Colonic mucosa (tissue), 4 donors: ENCODE measurements at regions not wholly inside any gene's neighbourhood (a gene's known extent, or its start where the extent isn't known, plus 50 kb on each side); places are given as distances from the start of the nearest gene placed in this dataset.

ENCODE experiments used
- DNase-seq: peaks from one replicate; pipeline ENCODE4 v3.0.0-alpha.2; 2020
- H3K27ac ChIP-seq: fragments of 200-600 bp; one replicate; pipeline ENCODE4 v1.8.0; 2021
- H3K27me3 ChIP-seq: fragments of 200-600 bp; one replicate; pipeline ENCODE4 v1.8.0; 2021
- H3K36me3 ChIP-seq: fragments of 200-600 bp; one replicate; pipeline ENCODE4 v1.8.0; 2021
- H3K4me1 ChIP-seq: fragments of 200-600 bp; one replicate; pipeline ENCODE4 v1.8.0; 2021; ENCODE audit warnings: mild to moderate bottlenecking
- H3K4me3 ChIP-seq: fragments of 200-600 bp; one replicate; pipeline ENCODE4 v1.8.0; 2021
- H3K9ac ChIP-seq, 2 donors: one replicate each; pipeline ENCODE4 v1.7.0; 2013; ENCODE audit warnings: control low read depth in 2 of 2, low read depth in 2 of 2, low read length in 2 of 2
- H3K9me3 ChIP-seq: fragments of 200-600 bp; one replicate; pipeline ENCODE4 v1.8.0; 2021
- CTCF ChIP-seq: fragments of 200-600 bp; IDR thresholded peaks from one replicate; pipeline ENCODE4 v1.8.0; 2022; ENCODE audit warnings: antibody characterized with exemption, mild to moderate bottlenecking
- intact Hi-C: fragments of 100-400 bp; cut with DNase I; formaldehyde crosslinking; loops from one replicate; pipeline ENCODE4 v1.14.1; 2022
- donor health status: healthy.
- donor health status: DM: no; HTN: no; CAD: no.
- donor health status: DM: no; HTN: no; CAD: no.

- intact Hi-C loops: no loop called here
These were observed 276.7 kb downstream of the DSEL start for GRCh38 chr18:67239826-67240225.

GRCh38 chr18:67232991-67233390 is 283.5 kb downstream of the DSEL start:
- H3K27me3 ChIP-seq: no peaks in the 10 kb centered on the region
- H3K9ac ChIP-seq: no peak overlapping the region
- TF ChIP-seq CTCF: no peak
- intact Hi-C loops: no loop called here
- no peak overlapping the region for H3K4me3 ChIP-seq
- no peaks in the 10 kb centered on the region for H3K4me1 ChIP-seq
- no peaks in the 10 kb centered on the region for H3K9me3 ChIP-seq
- no peak overlapping the region for H3K27ac ChIP-seq
- no peaks in the 10 kb centered on the region for H3K36me3 ChIP-seq
- no peak for DNase-seq

More at GRCh38 chr18:67239826-67240225, 276.7 kb downstream of the DSEL start:
- no peaks in the 10 kb centered on the region for H3K9me3 ChIP-seq
- H3K4me3 ChIP-seq: no peak overlapping the region
- H3K36me3 ChIP-seq: no peaks in the 10 kb centered on the region
- TF ChIP-seq CTCF: no peak
- no peak overlapping the region for H3K27ac ChIP-seq
- no peaks in the 10 kb centered on the region for H3K27me3 ChIP-seq
- H3K4me1 ChIP-seq: no peaks in the 10 kb centered on the region
- DNase-seq: no peak
- H3K9ac ChIP-seq: no peak overlapping the region

GRCh38 chr18:67232406-67232805 is 284.1 kb downstream of the DSEL start:
- H3K4me3 ChIP-seq: no peak overlapping the region
- TF ChIP-seq CTCF: no peak
- intact Hi-C loops: no loop called here
- no peak overlapping the region for H3K27ac ChIP-seq
- no peaks in the 10 kb centered on the region for H3K36me3 ChIP-seq
- no peak for DNase-seq
- H3K9ac ChIP-seq: no peak overlapping the region
- H3K4me1 ChIP-seq: no peaks in the 10 kb centered on the region
- no peaks in the 10 kb centered on the region for H3K9me3 ChIP-seq
- H3K27me3 ChIP-seq: no peaks in the 10 kb centered on the region

- Histone ChIP-seq H3K9ac (no peak overlapping the region), H3K4me3 (no peak overlapping the region), H3K27ac (no peak overlapping the region), H3K36me3 (no peaks in the 10 kb centered on the region), H3K4me1 (no peaks in the 10 kb centered on the region), H3K27me3 (no peaks in the 10 kb centered on the region), H3K9me3 (no peaks in the 10 kb centered on the region)
- intact Hi-C loops: no loop called here
- DNase-seq: no peak
- TF ChIP-seq CTCF: no peak
These were observed 293.6 kb downstream of the DSEL start for GRCh38 chr18:67222887-67223286.

- H3K27ac ChIP-seq: no peak overlapping the region
- intact Hi-C loops: loop anchor here (5.0 kb wide), 2 partner anchors 1437 to 1517 kb away; no protein-coding TSS in a partner anchor
- no peaks in the 10 kb centered on the region for H3K27me3 ChIP-seq
- DNase-seq: no peak
- no peak overlapping the region for H3K4me3 ChIP-seq
- TF ChIP-seq CTCF: no peak
- H3K4me1 ChIP-seq: no peaks in the 10 kb centered on the region
- H3K36me3 ChIP-seq: no peaks in the 10 kb centered on the region
- no peaks in the 10 kb centered on the region for H3K9me3 ChIP-seq
- no peak overlapping the region for H3K9ac ChIP-seq
These were observed 296.7 kb downstream of the DSEL start for GRCh38 chr18:67219821-67220220.

- intact Hi-C loops: loop anchor here (5.0 kb wide), 2 partner anchors 1439 to 1519 kb away; no protein-coding TSS in a partner anchor
- no peaks in the 10 kb centered on the region for H3K36me3 ChIP-seq
- no peaks in the 10 kb centered on the region for H3K4me1 ChIP-seq
- DNase-seq: no peak
- no peak overlapping the region for H3K27ac ChIP-seq
- H3K9me3 ChIP-seq: no peaks in the 10 kb centered on the region
- TF ChIP-seq CTCF: no peak
- H3K27me3 ChIP-seq: no peaks in the 10 kb centered on the region
- H3K4me3 ChIP-seq: no peak overlapping the region
- H3K9ac ChIP-seq: no peak overlapping the region
These were observed 298.0 kb downstream of the DSEL start for GRCh38 chr18:67218556-67218955.
